IMR-90 (cell line): ENCODE measurements at regions not wholly inside any gene's neighbourhood (a gene's known extent, or its start where the extent isn't known, plus 50 kb on each side); places are given as distances from the start of the nearest gene placed in this dataset.

ENCODE experiments used
- CEBPB ChIP-seq: IDR thresholded peaks from 2 replicates; pipeline ENCODE4 v1.6.1; 2012; ENCODE audit warnings: low read depth, low read length, improper control_type of control experiment
- CTCF ChIP-seq: conservative IDR thresholded peaks from 2 replicates; pipeline ENCODE4 v1.5.1; 2012; ENCODE audit warnings: mild to moderate bottlenecking, low read depth, low read length, improper control_type of control experiment
- ELK1 ChIP-seq: fragments of 150-350 bp; IDR thresholded peaks from 2 replicates; pipeline ENCODE4 v1.6.1; 2016; ENCODE audit warnings: low read depth, mild to moderate bottlenecking, low read length, moderate library complexity, borderline replicate concordance
- FOS ChIP-seq: fragments of 150-350 bp; IDR thresholded peaks from 2 replicates; pipeline ENCODE4 v1.6.1; 2016; ENCODE audit warnings: low read depth, low read length
- MAFK ChIP-seq: IDR thresholded peaks from 2 replicates; pipeline ENCODE4 v1.6.1; 2012; ENCODE audit warnings: low read depth, low read length, improper control_type of control experiment
- MAZ ChIP-seq: IDR thresholded peaks from 2 replicates; pipeline ENCODE4 v1.6.1; 2012; ENCODE audit warnings: low read depth, mild to moderate bottlenecking, low read length, improper control_type of control experiment, moderate library complexity, borderline replicate concordance
- MXI1 ChIP-seq: IDR thresholded peaks from 2 replicates; pipeline ENCODE4 v1.6.1; 2012; ENCODE audit warnings: low read depth, mild to moderate bottlenecking, low read length, moderate library complexity, borderline replicate concordance
- POLR2A ChIP-seq: IDR thresholded peaks from 2 replicates; pipeline ENCODE4 v1.6.1; 2012; ENCODE audit warnings: mild to moderate bottlenecking, low read depth, low read length
- RAD21 ChIP-seq: IDR thresholded peaks from 2 replicates; pipeline ENCODE4 v1.6.1; 2012; ENCODE audit warnings: low read length, improper control_type of control experiment
- RCOR1 ChIP-seq: IDR thresholded peaks from 2 replicates; pipeline ENCODE4 v1.6.1; 2012; ENCODE audit warnings: mild to moderate bottlenecking, low read length, improper control_type of control experiment; ENCODE audit not compliant: insufficient replicate concordance
- RFX5 ChIP-seq: IDR thresholded peaks from 2 replicates; pipeline ENCODE4 v1.8.0; 2012; ENCODE audit warnings: low read depth, mild to moderate bottlenecking, low read length, moderate library complexity
- SMC3 ChIP-seq: fragments of 150-350 bp; IDR thresholded peaks from 2 replicates; pipeline ENCODE4 v1.6.1; 2016; ENCODE audit warnings: low read depth, mild to moderate bottlenecking, antibody characterized with exemption, low read length, moderate library complexity

- no peak for TF ChIP-seq CTCF
- no peak for TF ChIP-seq RCOR1
- TF ChIP-seq CEBPB: no peak
- no peak for TF ChIP-seq SMC3
- no peak for TF ChIP-seq POLR2A
- no peak for TF ChIP-seq RFX5
- no peak for TF ChIP-seq MXI1
- no peak for TF ChIP-seq RAD21
- TF ChIP-seq MAFK: no peak
- no peak for TF ChIP-seq MAZ
- no peak for TF ChIP-seq ELK1
- no peak for TF ChIP-seq FOS
Observed at GRCh38 chr1:188295157-188295556, 1466.4 kb downstream of the PLA2G4A start.
